ENCODE measurements at regions not wholly inside any gene's neighbourhood (a gene's known extent, or its start where the extent isn't known, plus 50 kb on each side); places are given as distances from the start of the nearest gene placed in this dataset.

DNA sequence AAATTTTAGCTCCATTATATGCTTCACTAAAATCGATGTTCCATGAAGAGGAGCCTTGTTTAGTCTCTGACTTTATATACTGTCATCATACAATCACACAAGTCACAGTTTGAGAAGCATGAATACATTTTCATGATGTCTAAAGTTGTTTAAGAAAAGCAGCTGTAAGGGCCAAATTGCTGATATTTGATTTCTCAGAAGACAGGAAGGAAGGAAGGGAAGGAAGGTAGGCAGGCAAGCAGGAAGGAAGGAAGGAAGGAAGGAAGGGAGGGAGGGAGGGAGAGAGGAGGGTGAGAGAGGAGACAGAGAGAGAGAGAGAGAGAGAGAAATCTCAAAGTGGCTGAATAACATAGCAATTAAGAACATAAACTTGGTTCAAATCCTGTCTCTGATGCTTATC, 153.7 kb downstream of the RTL9 start:
- Histone ChIP-seq H3K27me3 (ENCODE audit: insufficient read depth, low read depth, low read length) (no peaks in the 10 kb centered on the region), H3K27ac (ENCODE audit: low read length) (no peak overlapping the region), H3K4me3 (ENCODE audit: low read length) (no peak overlapping the region), H3K9ac (ENCODE audit: low read length) (no peak overlapping the region), H2AFZ (ENCODE audit: low read depth, low read length) (no peak overlapping the region), H3K9me2 (ENCODE audit: insufficient read depth, low read length) (no peaks in the 10 kb centered on the region), H3F3A (ENCODE audit: insufficient read depth, low read length, poor library complexity, severe bottlenecking) (no peaks in the 10 kb centered on the region), H3K4me2 (ENCODE audit: low read length) (no peak overlapping the region), H3K9me3 (ENCODE audit: low read length) (no peaks in the 10 kb centered on the region), H4K20me1 (ENCODE audit: insufficient read depth) (no peaks in the 10 kb centered on the region), H3K36me3 (ENCODE audit: insufficient read depth, low read length) (no peaks in the 10 kb centered on the region), H3K79me2 (replicated peaks; ENCODE audit: insufficient read depth, low read length) (no peaks in the 10 kb centered on the region)
- TF ChIP-seq, protein P1, sequence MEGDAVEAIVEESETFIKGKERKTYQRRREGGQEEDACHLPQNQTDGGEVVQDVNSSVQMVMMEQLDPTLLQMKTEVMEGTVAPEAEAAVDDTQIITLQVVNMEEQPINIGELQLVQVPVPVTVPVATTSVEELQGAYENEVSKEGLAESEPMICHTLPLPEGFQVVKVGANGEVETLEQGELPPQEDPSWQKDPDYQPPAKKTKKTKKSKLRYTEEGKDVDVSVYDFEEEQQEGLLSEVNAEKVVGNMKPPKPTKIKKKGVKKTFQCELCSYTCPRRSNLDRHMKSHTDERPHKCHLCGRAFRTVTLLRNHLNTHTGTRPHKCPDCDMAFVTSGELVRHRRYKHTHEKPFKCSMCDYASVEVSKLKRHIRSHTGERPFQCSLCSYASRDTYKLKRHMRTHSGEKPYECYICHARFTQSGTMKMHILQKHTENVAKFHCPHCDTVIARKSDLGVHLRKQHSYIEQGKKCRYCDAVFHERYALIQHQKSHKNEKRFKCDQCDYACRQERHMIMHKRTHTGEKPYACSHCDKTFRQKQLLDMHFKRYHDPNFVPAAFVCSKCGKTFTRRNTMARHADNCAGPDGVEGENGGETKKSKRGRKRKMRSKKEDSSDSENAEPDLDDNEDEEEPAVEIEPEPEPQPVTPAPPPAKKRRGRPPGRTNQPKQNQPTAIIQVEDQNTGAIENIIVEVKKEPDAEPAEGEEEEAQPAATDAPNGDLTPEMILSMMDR (IDR thresholded peaks at IDR 0.05; ENCODE audit: poor library complexity, severe bottlenecking) = no peak

DNA sequence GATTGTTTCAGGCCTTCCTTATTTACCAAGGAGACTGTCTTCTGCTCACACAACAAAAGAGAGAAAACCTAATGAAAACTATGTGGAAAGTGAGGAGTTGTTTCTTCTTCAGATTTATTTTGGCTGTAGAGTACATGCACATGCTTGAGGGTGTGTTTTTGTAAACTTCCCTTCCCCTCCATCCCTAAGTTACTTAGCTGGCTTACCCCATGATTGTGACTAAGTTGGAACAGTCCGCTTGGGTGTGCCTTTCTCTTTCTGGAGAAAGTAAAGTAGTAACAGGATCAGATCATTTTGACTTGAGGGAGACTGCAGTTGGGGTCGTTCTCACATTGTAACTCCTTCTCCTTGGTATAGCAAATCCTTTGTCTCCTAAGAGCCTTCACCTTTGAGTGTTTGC, 155.9 kb downstream of the RTL9 start:
- H3K36me3 ChIP-seq (ENCODE audit: insufficient read depth, low read length) = no peaks in the 10 kb centered on the region
- no peaks in the 10 kb centered on the region for H3K9me3 ChIP-seq (ENCODE audit: low read length)
- H2AFZ ChIP-seq (ENCODE audit: low read depth, low read length) = no peak overlapping the region
- H3K79me2 ChIP-seq (replicated peaks; ENCODE audit: insufficient read depth, low read length) = no peaks in the 10 kb centered on the region
- no peak overlapping the region for H3K9ac ChIP-seq (ENCODE audit: low read length)
- no peaks in the 10 kb centered on the region for H3K9me2 ChIP-seq (ENCODE audit: insufficient read depth, low read length)
- no peak overlapping the region for H3K4me3 ChIP-seq (ENCODE audit: low read length)
- H3F3A ChIP-seq (ENCODE audit: insufficient read depth, low read length, poor library complexity, severe bottlenecking) = no peaks in the 10 kb centered on the region
- H4K20me1 ChIP-seq (ENCODE audit: insufficient read depth) = no peaks in the 10 kb centered on the region
- no peaks in the 10 kb centered on the region for H3K27me3 ChIP-seq (ENCODE audit: insufficient read depth, low read depth, low read length)
- H3K4me2 ChIP-seq (ENCODE audit: low read length) = no peak overlapping the region
- TF ChIP-seq, protein P2, sequence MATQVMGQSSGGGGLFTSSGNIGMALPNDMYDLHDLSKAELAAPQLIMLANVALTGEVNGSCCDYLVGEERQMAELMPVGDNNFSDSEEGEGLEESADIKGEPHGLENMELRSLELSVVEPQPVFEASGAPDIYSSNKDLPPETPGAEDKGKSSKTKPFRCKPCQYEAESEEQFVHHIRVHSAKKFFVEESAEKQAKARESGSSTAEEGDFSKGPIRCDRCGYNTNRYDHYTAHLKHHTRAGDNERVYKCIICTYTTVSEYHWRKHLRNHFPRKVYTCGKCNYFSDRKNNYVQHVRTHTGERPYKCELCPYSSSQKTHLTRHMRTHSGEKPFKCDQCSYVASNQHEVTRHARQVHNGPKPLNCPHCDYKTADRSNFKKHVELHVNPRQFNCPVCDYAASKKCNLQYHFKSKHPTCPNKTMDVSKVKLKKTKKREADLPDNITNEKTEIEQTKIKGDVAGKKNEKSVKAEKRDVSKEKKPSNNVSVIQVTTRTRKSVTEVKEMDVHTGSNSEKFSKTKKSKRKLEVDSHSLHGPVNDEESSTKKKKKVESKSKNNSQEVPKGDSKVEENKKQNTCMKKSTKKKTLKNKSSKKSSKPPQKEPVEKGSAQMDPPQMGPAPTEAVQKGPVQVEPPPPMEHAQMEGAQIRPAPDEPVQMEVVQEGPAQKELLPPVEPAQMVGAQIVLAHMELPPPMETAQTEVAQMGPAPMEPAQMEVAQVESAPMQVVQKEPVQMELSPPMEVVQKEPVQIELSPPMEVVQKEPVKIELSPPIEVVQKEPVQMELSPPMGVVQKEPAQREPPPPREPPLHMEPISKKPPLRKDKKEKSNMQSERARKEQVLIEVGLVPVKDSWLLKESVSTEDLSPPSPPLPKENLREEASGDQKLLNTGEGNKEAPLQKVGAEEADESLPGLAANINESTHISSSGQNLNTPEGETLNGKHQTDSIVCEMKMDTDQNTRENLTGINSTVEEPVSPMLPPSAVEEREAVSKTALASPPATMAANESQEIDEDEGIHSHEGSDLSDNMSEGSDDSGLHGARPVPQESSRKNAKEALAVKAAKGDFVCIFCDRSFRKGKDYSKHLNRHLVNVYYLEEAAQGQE (IDR thresholded peaks at IDR 0.05; ENCODE audit: borderline replicate concordance) = no peak
- no peak for TF ChIP-seq RAD21 (conservative IDR thresholded peaks at IDR 0.05)
- TF ChIP-seq EP300 (conservative IDR thresholded peaks at IDR 0.05; ENCODE audit: poor library complexity, severe bottlenecking) = no peak
- no peak for TF ChIP-seq POLR2AphosphoS5 (IDR thresholded peaks at IDR 0.05)
- no peak for TF ChIP-seq SMC3 (conservative IDR thresholded peaks at IDR 0.05; ENCODE audit: poor library complexity)
- TF ChIP-seq, protein P1 (IDR thresholded peaks at IDR 0.05; ENCODE audit: poor library complexity, severe bottlenecking) = no peak
- no peak for TF ChIP-seq MXI1 (conservative IDR thresholded peaks at IDR 0.05; ENCODE audit: poor library complexity, severe bottlenecking)
- TF ChIP-seq TAF1 (IDR thresholded peaks at IDR 0.05; ENCODE audit: low read depth) = no peak
- H3K27ac ChIP-seq (ENCODE audit: low read length) = no peak overlapping the region

All from neural cell (in vitro differentiated cells).